Sigmoid colon (tissue), 6 donors: ENCODE measurements at regions not wholly inside any gene's neighbourhood (a gene's known extent, or its start where the extent isn't known, plus 50 kb on each side); places are given as distances from the start of the nearest gene placed in this dataset.

ENCODE experiments used
- DNase-seq: peaks from one replicate; pipeline ENCODE4 v3.0.0-alpha.2; 2019
- H3K27ac ChIP-seq, 4 donors: fragments of 200-600 bp; sonication (generic); one replicate each; pipeline ENCODE4 v1.5.1; 2016 to 2019; ENCODE audit warnings: mild to moderate bottlenecking in 1 of 4
- H3K27me3 ChIP-seq, 3 donors: fragments of 200-600 bp; sonication (generic); one replicate each; pipeline ENCODE4 v1.5.1; 2019; ENCODE audit warnings: mild to moderate bottlenecking in 1 of 3
- H3K36me3 ChIP-seq, 4 donors: fragments of 200-600 bp; sonication (generic); one replicate each; pipeline ENCODE4 v1.5.1; 2016 to 2019
- H3K4me1 ChIP-seq, 4 donors: fragments of 200-600 bp; sonication (generic); one replicate each; pipeline ENCODE4 v1.5.1; 2017 to 2019
- H3K4me3 ChIP-seq, 4 donors: fragments of 200-600 bp; sonication (generic); one replicate each; pipeline ENCODE4 v1.5.1; 2017 to 2019; ENCODE audit warnings: mild to moderate bottlenecking in 2 of 4, moderate library complexity in 1 of 4
- H3K9me3 ChIP-seq, 4 donors: fragments of 200-600 bp in 3 of 4; sonication (generic) in 3 of 4; one replicate each; pipeline versions ENCODE4 v1.5.1 to v1.6.1; 2013 to 2019
- CTCF ChIP-seq, 4 experiments: fragments of 450-650 bp in 3 of 4; fragments of 200-600 bp in 1 of 4; IDR thresholded peaks; one replicate each; pipeline ENCODE4 v1.5.1; 2016 to 2019; ENCODE audit warnings: antibody characterized with exemption in 4 of 4, mild to moderate bottlenecking in 3 of 4, moderate library complexity in 2 of 4
- EP300 ChIP-seq, 4 donors: sonication (generic); formaldehyde crosslinking; IDR thresholded peaks; one replicate each; pipeline ENCODE4 v1.6.1; 2017; ENCODE audit warnings: antibody characterized with exemption in 4 of 4
- POLR2A ChIP-seq, 2 donors: fragments of 450-650 bp; IDR thresholded peaks; one replicate each; pipeline ENCODE4 v1.6.1; 2016; ENCODE audit warnings: antibody characterized with exemption in 2 of 2, mild to moderate bottlenecking in 2 of 2, moderate library complexity in 2 of 2
- POLR2AphosphoS5 ChIP-seq, 4 donors: sonication (generic); formaldehyde crosslinking; IDR thresholded peaks; one replicate each; pipeline ENCODE4 v1.6.1; 2017; ENCODE audit warnings: antibody characterized with exemption in 4 of 4
- WGBS, 2 donors: extraction: QIAGEN DNeasy Blood & Tissue Kit; methylation state at CpG; one replicate each; pipeline ENCODE4 v1.1.7; 2013; 5-methylcytosine and 5-hydroxymethylcytosine counted together
- intact Hi-C: fragments of 100-400 bp; cut with DNase I; formaldehyde crosslinking; loops from one replicate; pipeline ENCODE4 v1.15.1; 2023
- donor health status: healthy with polysubstance abuse.
- donor health status: healthy.

DNA sequence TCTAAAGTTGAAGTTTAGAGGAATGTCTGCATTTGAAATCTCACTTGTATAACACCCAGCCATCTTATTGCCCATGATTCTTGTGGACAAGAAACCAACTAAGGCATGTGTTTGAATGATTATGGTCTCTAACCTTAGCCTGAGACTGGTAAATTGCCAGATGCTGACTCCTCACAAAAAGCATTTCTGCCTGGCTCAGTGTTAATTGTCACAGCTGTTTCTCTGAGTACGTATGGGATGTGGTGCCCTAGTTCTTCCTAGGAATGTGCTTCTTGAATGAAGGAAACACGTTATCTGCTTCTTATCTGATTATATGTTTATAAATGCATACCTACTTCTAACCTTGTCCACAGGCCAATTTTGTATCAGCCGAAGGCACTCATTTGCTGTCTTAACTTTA, 63.1 kb upstream of the NDP start:
- Histone ChIP-seq H3K4me1 (no peaks in the 10 kb centered on the region), H3K9me3 (no peaks in the 10 kb centered on the region), H3K27ac (no peak overlapping the region), H3K27me3 (no peaks in the 10 kb centered on the region), H3K36me3 (no peaks in the 10 kb centered on the region), H3K4me3 (no peak overlapping the region)
- WGBS, 2 donors = 40 to 73% methylated on average over 3 of the region's 3 CpGs
- no peak for DNase-seq
- intact Hi-C loops = no loop called here
- TF ChIP-seq CTCF (IDR thresholded peaks at IDR 0.05) = no peak
- TF ChIP-seq EP300 (IDR thresholded peaks at IDR 0.05) = no peak
- no peak for TF ChIP-seq POLR2A (IDR thresholded peaks at IDR 0.05)
- no peak for TF ChIP-seq POLR2AphosphoS5 (IDR thresholded peaks at IDR 0.05)

DNA sequence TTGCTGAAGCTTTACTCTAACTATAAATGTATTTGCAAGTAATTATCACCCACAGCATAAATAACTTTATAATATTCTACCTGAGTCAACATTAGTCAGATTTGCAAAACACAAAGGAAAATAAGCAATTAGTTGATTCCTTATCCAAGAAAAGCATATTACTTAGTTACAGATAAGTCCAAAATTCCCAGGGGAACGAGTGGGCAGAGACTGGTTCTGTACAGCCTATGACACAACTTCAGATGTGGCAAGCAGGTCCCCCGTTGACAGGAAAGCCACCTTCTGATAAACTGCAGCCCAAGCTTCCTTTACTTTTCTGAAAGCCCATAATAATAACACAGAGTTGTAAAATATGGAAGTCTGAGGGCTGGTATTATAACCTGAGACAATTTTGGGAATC, 62.4 kb upstream of the NDP start:
- Histone ChIP-seq H3K27ac (no peak overlapping the region), H3K36me3 (no peaks in the 10 kb centered on the region), H3K27me3 (no peaks in the 10 kb centered on the region), H3K4me3 (no peak overlapping the region), H3K9me3 (no peaks in the 10 kb centered on the region), H3K4me1 (no peaks in the 10 kb centered on the region)
- WGBS, 2 donors = 52 to 76% methylated on average over 2 of the region's 2 CpGs
- TF ChIP-seq CTCF (IDR thresholded peaks at IDR 0.05) = no peak
- TF ChIP-seq POLR2AphosphoS5 (IDR thresholded peaks at IDR 0.05) = no peak
- TF ChIP-seq EP300 (IDR thresholded peaks at IDR 0.05) = no peak
- no peak for TF ChIP-seq POLR2A (IDR thresholded peaks at IDR 0.05)
- DNase-seq = no peak
- intact Hi-C loops = no loop called here

DNA sequence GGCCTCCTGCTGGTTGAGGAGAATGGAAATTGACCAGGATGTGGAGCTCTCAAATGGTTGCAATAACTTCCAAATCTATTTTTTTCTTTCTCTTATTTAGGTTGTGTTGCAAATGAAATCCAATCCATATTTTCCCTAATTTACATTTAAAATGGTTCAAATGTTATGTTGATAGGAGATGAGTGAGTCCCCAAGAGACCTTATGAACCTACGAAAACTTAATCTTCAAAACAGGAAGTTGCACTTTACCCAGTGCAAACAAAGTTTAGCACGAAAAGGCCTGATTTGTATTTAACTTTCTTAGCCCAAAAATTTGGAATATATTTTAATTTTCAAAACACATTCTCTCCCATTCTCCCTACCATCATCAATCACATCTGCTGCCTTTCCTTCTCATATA, 59.3 kb upstream of the NDP start:
- no peak for TF ChIP-seq POLR2AphosphoS5 (IDR thresholded peaks at IDR 0.05)
- TF ChIP-seq CTCF (IDR thresholded peaks at IDR 0.05) = no peak
- no peak for TF ChIP-seq EP300 (IDR thresholded peaks at IDR 0.05)
- no peak for TF ChIP-seq POLR2A (IDR thresholded peaks at IDR 0.05)
- Histone ChIP-seq H3K27me3 (no peaks in the 10 kb centered on the region), H3K9me3 (no peaks in the 10 kb centered on the region), H3K27ac (no peak overlapping the region), H3K4me3 (no peak overlapping the region), H3K4me1 (no peaks in the 10 kb centered on the region), H3K36me3 (no peaks in the 10 kb centered on the region)
- intact Hi-C loops = no loop called here
- WGBS, 2 donors = 31 to 53% methylated on average over 2 of the region's 2 CpGs
- no peak for DNase-seq

DNA sequence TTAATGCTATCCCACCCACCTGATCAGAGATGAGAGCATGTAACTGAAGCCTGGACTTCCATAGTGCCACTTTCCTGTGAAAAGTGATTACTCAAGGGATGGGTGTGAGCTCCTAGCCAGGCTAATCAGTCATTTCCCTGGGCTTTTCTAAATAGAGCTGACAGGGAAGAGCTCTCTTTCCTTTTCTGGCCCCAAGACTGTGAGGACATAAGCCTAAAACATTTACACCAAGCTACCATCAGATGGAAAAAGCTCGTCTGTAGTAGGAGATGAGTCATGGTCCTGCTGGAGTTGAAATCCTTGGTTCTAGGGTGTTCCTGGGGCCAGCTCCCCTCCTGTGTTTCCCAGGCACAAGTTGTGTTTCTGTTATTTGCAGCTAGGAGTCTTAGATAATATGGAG, 52.4 kb upstream of the NDP start:
- H3K27me3 ChIP-seq = peaks cover 0 to 3% (median 0%) of the 10 kb centered on the region in 3 donors
- no peaks in the 10 kb centered on the region for H3K4me1 ChIP-seq
- intact Hi-C loops = loop anchor here (5.0 kb wide), 1 partner anchor 68 kb away; no protein-coding TSS in a partner anchor
- H3K9me3 ChIP-seq = no peaks in the 10 kb centered on the region
- no peak overlapping the region for H3K4me3 ChIP-seq
- DNase-seq = no peak
- H3K27ac ChIP-seq = no peak overlapping the region
- 63% methylated on average over 1 of the region's 1 CpG for WGBS, 2 donors
- TF ChIP-seq POLR2AphosphoS5 (IDR thresholded peaks at IDR 0.05) = no peak
- TF ChIP-seq CTCF (IDR thresholded peaks at IDR 0.05) = no peak
- no peak for TF ChIP-seq POLR2A (IDR thresholded peaks at IDR 0.05)
- no peak for TF ChIP-seq EP300 (IDR thresholded peaks at IDR 0.05)
- H3K36me3 ChIP-seq = no peaks in the 10 kb centered on the region
